HG03064 (cell line): ENCODE measurements at regions not wholly inside any gene's neighbourhood (a gene's known extent, or its start where the extent isn't known, plus 50 kb on each side); places are given as distances from the start of the nearest gene placed in this dataset.
"Not testable (repeated sequence)": the region's sequence is repeated elsewhere in the genome, so short reads cannot be mapped to it uniquely, and the experiment has no call there.

Source experiments
- ATAC-seq: cut with Tn5 transposase; IDR thresholded peaks from one replicate; pipeline ENCODE4 v1.9.1; 2021; ENCODE audit warnings: low read depth; ENCODE audit not compliant: unreplicated experiment

DNA sequence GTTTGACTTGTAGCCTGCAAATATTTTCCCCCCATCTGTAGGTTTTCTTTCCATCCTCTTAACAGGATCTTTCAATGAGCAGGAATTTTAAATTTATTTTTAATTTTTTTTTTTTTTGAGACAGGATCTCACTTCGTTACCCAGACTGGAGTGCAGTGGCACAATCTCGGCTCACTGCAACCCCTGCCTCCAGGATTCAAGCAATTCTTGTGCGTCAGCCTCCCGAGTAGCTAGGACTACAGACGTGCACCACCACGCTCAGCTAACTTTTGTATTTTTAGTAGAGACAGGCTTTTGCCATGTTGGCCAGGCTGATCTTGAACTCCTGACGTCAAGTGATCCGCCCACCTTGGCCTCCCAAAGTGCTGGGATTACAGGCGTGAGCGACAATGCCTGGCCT lies 335.2 kb upstream of the TNRC6C start:
- ATAC-seq, result not testable (repeated sequence)

DNA sequence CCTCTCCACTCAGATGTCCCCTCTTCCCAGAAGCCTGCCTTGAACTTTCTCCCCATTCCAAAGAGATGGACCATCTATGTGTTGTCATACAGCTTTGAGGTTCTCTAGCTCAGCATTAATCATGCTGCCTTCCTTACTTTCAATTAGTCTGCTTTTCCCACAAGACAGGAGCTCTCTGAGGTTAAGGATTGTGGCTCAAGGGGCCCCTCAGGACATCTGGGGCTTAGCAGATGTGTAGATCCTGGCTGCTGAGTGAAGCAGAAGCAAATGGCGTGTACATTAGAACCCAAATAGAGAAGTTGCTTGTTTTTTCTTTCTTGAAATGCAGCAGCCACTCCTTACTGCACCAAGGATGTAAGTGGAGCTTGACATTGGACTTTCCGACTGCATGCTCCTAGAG lies 330.5 kb upstream of the TNRC6C start:
- ATAC-seq, result no peak

DNA sequence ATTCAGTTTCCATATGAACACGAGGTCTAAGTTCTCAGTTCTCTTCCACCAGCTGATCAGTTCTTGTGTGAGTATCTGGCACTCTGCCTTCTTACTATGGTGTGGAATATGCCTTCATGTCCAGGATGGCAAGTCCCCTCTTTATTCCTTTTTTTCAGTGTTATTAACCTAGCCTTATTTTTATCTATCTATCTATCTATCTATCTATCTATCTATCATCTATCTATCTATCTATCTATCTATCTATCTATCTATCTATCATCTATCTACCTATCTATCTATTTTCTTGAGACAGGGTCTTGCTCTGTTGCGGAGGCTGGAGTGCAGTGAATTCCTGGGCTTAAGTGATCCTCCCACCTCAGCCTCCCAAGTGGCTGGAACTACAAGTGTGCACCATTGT lies 329.2 kb upstream of the TNRC6C start:
- not testable (repeated sequence) for ATAC-seq

DNA sequence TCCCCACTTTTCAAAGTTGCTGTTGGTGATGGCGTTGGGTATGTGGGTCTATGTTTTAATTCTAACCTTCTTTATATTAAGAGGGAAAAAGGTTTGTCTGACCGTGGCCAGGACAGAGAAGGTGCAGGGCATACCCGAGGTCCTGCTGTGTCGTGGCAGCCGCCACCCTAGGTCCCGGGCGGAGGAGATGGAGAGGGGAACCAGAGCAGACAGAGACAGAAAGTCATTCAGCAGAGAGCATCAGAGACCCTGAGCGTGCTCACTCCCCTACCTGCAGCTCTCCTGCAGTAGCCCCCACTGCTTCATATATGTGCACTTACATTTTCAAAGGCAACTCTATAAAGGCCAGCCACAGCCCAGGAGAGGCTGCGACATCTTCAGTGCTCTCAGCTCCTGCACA lies 327.2 kb upstream of the TNRC6C start:
- no peak for ATAC-seq

DNA sequence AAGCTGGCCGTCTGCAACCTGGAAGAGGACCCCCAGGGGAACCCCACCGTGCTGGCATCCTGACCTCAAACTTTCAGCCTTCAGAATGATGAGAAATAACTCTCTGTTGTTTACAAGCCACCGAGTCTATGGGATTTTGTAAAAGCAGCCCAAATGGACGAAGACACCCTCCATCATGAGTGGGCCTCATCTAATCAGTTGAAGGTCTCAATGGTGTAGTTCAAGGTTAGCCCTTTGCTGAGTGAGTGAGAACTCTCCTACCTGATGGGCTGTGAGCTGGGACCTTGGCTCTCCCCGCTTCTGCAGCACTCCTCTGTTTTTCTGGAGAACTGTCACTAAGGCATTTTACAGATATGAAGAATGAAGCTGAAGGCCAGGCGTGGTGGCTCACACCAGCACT lies 325.9 kb upstream of the TNRC6C start:
- ATAC-seq, result no peak

DNA sequence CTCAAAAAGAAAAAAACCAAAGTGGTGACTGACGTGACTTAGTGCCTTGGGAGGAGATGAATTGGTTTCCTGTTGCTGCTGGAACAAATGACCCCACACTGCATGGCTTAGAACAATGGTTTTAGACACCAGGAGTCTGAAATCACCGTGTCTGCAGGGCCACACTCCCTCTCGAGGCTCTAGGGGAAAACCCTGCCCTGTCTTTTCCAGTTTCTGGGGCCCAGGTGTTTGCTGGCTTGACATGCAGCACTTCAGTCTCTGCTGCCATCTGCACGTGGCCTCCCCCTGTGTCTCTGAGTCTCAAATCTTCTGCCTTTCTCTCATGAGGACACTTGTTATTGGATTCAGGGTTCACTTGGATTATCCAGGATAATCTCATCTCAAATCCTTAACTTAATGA lies 323.8 kb upstream of the TNRC6C start:
- ATAC-seq, result no peak

DNA sequence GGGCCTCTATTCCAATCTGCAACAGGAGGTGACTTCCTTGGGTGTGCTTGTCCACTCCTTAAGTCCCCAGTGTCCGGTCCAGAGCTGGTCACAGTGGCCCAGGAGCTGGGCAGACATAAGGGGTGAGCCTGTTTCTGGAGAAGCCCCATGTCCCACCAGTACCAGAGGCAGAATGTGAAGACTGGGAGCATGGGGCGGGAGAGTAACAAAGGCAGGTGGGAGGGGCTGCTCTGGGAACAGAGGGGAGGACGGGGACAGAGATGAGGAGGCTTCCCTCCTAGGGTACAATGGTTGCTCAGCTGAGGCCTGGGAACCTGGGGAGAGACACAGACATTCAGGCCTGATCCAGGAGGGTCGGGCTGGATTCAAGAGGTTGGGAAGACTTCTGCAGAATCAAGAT lies 323.3 kb upstream of the TNRC6C start:
- no peak for ATAC-seq

DNA sequence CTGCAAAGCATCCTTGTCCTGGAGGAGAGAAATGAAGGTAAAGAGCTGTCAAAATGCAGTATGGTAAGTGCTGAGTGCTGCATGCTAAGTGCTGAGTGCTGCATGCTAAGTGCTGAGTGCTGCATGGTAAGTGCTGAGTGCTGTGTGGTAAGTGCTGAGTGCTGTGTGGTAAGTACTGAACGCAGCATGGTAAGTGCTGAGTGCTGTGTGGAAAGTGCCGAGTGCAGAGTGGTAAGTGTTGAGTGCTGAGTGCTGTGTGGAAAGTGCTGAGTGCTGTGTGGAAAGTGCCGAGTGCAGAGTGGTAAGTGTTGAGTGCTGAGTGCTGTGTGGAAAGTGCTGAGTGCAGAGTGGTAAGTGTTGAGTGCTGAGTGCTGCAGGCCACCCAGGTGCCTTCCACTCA lies 322.7 kb upstream of the TNRC6C start:
- ATAC-seq, result not testable (repeated sequence)

DNA sequence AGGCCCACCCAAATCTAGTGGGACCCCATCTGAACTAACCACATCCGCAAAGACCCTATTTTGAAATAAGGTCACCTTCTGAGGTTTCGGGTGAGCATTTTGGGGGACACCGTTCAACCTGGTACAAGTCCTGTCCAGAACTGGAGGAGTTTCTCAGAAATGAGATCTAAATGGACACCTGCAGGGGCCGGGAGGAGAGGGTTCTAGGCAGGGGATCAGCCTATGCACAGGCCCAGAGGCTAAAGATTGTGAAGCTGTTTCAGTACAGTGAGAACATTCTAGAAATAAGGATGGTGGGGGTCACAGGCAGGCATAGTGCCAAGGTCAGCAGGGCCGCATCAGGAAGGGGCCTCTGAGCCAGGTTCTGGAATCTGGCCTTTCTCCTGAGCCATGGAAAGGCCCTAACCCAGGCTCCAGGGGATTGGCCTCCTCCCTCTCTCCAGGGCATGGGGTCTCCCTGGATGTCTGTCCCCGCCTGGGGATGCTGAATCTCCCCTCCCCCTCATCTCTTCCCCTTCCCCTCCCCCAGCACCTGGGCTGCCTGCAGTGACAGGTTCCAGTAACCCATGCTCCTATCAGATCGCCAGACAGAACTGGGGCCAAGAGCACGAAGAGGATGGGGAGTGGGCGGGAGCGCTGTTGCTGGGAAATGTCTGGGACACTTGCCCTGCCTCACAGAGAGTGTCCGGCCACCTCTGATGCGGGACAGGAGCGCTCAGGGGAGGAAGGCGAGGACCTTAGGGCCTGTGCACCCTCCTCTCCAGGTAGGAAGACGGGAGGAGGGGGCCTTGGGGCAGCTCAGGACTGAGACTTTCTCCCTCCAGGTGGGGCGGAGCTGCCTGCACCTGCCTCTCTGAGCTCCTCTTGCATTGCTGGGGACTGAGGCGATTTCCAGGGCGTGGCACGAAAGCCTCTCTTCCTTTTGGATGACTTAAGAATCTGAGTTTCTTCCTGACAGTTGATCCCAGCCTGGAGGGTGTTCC lies 321.4 kb upstream of the TNRC6C start:
- ATAC-seq, result no peak

DNA sequence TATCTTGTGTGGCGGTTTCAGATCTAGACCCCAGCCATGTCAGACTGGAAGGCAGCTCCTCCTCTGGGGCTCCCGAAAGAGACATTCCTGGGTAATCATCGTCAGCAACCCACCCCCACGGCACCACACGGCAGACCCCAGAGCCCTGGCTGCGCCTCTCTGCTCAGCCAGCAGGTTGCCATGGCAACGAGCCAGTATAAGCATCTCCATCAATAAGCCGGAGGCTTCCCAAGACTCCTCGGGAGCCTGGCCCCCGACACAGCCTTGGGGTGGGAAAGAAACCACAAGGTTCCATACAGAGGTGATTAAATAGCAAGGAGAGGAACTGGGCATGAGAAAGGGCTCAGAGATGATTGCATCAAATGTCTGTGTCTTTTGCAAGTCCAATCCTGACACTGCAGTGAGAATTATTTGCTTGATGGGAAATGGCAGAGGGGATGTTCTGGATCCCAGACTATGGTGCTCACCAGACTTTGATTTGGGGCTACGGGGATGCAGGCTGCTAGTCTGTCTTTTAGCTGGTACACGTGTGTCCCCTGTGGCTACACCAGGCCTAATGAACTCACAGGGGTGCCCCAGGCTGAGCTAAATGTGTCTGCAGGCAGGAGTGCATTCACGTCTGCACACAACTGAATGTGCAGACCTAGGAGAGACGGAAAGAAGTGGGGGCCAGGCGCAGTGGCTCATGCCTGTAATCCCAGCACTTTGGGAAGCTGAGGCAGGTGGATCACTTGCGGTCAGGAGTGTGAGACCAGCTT lies 320.5 kb upstream of the TNRC6C start:
- ATAC-seq, result no peak

DNA sequence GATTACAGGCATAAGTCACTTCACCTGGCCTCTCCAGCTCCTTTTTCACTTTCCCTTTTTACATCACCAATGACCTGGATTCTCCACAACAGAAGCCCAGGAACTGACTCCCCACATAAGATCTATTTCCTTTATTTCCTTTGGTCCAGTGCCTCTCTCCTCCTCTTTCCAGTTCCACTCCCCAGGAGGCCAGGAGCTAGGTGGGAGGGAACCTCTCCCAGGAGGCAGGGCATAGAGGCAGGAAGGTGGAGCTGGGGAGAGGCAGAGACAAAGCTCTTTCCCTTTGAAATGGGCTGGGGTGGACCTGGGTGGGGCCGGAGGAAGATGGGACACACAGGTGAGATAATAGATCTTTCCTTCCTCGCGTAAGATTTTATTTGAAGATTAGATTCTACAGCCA lies 318.3 kb upstream of the TNRC6C start:
- no peak for ATAC-seq

DNA sequence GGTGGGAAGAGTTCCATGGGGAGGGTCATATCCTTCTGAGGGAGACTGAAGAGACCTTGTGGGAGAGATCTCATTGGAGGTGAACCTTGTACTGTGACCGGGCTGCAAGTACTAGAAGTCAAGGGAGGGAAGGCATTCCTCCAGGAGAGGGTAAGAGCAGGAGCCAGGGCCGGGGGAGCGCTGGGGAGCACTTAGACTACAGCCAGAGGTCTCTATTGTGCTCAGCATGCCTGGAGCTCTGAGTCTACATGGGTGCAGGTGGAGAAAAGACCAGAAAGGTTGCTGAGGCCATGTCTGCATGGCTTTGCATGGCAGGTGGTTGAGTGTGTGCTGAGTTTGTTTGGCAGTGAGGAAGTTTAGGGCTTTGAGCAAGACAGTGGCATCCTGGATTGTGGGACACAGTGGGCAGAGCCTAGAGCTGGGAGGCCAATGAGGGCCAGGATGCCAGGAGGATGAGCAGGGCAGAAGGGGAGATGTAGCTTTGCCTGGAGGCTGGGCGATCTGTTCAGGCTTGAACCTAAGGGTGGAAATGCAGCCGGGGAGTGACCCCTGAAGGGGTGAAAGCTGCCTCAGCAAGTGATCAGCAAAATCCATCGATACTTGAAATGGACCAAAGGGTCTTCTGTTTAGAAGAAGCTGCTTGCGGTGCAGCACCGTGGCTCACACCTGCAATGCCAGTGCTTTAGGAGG lies 317.4 kb upstream of the TNRC6C start:
- ATAC-seq, result no peak

DNA sequence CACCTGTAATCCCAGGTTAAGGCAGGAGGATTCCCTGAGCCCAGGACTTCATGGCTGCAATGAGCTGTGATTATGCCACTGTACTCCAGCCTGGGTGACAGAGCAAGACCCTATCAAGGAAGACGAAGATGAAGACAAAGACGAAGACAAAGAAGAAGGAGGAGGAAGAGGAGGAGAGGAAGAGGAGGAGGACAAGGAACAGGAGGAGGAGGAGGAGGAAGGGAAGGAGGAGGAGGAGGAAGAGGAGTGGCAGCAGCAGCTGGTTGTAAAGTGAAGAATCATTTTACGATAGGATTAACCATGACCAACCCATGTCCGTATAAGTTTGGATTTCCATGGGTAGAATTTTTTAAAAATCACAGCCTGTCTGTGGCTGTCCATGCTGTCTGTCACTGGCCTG lies 316.8 kb upstream of the TNRC6C start:
- ATAC-seq, result no peak

DNA sequence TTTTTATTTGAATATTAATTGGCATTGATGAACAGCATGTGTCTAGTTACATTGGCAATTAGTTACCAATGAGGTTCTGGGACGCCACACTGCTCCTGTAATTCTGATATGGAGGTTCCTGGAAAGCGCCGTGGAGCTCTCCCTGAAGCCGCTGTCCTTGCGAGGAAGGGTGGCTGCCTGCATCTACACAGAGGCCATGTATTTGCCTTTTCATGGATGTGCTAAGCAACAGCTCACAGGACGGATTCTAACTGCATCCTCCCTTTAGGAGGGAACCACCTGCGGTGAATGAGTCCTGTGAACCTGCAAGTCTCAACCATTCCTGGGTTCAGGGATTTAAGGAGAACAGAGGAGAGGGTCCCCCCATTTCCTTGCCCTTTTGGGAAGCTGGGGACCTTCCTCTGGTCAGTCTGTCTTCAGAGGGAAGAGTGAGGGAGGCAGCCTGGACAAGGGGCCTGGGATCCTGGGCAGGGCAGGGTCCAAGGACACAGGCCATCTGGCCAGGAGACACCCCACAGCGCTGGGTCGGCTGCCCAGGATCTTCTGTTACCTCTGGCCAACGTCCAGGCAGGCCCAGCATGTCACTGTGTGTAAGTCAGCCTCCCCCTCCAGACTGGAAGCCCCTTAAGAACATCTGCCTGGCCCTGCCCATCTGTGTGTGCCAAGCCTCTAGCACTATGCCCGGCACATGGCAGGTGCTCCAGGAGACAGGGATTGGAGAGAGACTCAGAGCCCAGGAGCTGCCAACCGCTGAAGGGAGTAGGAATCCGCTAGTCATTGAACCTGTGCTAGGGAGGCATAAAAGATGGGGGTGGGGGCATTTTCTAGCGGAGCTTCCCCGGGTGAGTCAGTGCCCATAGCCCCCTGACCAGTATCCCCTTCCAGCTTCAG lies 314.1 kb upstream of the TNRC6C start:
- ATAC-seq, result no peak

DNA sequence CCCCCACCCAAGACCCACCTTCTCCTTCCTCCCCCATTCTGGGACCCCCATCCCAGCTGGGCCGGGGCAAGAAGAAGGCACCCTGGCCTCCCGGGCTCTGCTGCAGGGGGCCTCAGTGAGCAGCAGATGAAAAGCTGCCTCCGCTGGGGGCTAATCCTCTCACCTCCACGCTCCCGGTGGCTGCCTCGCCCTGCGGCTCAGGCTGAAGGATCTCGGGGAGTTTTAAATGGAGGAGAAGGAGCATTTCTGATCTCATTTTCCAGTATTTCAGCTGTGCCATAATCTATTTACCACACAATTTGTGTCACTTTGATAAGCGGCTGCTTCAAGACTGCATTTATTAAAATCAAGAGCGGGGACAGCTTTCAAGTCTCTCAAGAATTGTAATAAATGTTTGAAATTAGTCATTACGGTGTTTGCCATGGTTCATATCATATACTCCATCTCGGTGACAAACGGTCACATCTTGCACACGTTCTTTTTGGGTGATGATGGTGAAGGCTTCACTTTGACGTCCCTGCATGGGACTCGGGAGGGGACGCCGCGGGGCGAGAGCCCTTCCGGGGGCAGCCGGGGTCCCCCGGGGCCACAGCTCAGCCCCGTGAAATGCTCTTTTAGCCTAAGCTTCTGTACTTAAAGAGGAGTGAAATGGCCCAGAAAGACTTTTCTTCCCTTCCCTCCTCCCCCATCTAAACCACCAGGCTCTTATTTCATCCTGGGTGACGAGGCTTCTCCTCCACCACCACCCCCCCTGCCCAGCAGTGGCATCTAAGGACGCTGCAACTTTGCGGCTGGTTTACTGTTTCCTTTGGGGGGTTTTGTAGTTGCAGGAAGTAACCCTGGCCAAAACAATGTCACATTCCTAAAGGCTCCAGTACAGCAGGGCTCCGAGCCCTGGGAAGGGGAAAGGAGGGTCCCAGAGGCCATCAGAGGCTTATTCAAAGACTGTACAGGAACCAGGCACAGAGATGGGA lies 313.1 kb upstream of the TNRC6C start:
- no peak for ATAC-seq

DNA sequence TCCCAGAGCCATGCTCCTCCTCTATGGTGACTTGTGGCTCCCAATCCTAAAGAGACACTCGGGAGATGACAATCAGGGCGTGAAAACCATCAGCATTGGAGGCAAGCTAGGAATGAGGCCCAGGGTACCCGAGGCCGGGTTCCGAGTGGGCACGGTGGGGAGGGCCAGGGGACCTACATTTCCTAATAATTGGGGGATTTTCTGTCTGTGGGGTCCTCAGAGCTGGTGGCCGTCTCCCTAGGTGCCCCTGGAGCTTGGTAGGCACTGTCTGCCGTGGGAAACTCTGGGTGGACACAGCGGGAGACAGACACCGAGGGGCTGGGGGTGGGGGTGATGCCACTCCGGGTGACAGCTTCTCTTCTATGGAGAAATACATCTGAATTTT lies 312.5 kb upstream of the TNRC6C start:
- ATAC-seq, result no peak

DNA sequence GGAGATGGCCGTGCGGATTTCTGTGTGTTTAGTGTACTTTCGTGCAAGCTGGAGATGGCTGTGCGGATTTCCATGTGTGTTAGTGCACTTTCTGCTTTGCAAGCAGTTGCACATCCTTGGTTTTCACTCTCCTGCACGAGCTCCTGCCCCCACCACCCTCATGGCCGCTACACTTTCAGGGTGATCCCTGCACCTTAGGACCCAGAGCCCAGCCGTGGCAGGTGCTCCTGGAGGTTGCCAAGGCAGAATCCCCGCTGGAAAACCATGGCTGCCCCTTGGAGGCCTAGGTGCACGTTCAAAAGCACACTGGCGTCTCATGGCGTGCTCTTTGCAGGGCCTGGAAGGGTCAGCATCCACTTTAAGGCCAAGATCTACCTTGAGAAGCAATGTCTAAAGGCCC lies 311.0 kb upstream of the TNRC6C start:
- no peak for ATAC-seq

DNA sequence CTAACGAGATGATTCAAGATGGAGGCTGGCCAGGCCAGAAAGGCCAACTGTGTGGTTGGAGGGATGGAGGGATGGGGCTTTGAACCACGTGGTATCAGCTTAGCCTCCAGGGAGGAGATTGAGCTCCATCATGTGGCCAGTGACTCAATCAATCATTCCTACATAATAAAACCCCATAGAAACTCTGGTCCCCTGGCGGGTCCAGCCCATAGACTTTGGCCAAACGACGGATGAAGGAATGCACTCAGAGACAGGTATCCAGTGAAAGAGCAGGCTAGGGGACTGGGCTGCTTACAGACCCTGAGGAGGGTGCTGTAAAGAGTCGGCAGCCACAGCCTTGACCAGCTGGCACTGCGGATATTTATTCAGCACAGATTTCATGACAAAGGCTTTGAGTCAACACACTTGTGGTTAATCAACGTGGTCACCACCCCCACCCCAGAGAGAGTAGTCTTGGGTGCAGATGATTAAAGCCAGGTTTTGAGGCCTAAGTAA lies 308.7 kb upstream of the TNRC6C start:
- ATAC-seq, result no peak

DNA sequence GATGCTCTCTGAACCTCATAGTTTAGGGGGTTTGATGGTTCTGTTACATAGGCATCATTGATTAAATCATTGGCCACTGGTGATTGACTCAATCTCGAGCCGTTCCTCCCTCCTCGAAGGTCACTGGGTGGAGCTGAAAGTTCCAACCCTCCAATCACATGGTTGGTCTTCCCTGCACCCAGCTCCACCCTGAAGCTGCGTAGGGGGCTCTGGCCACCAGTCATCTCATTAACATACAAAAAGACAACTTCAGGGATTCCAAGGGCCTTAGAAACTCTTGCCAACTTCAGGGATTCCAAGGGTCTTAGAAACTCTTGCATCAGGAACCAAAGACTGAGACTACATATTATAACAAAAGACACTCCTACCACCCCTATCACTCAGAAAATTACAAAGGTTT lies 306.5 kb upstream of the TNRC6C start:
- no peak for ATAC-seq
